K562 (cell line): ENCODE measurements at regions not wholly inside any gene's neighbourhood (a gene's known extent, or its start where the extent isn't known, plus 50 kb on each side); places are given as distances from the start of the nearest gene placed in this dataset.

Experiments used
- ATAC-seq: fragments of 200-7000 bp; cut with Tn5 transposase; 3 replicates; pipeline ENCODE4 v1.9.1; 2020; ENCODE audit warnings: moderate library complexity
- BruUV-seq: library from RNA; stranded (reverse); fragments of 400-500 nt; replicated peaks from 2 replicates; lab custom pipeline; 2021; lab: Mats Ljungman, UMichigan
- CTCF ChIA-PET: fragments of 300-600 bp; formaldehyde crosslinking; extraction: SDS; loops from one replicate; lab custom pipeline; 2021; ENCODE audit warnings: low intra/inter-chr PET ratio; lab: Yijun Ruan, JAX
- POLR2A ChIA-PET: fragments of 300-600, 350-650 bp; sonication (Branson Sonifier 250); formaldehyde crosslinking; extraction: SDS; loops from one replicate; lab custom pipeline; 2021; ENCODE audit warnings: antibody characterized with exemption, inconsistent platforms; lab: Yijun Ruan, JAX
- DNase-seq, 4 experiments: peaks; one replicate each; pipeline versions ENCODE4 v3.0.0 to v3.0.0-alpha.2; 2011 to 2018; ENCODE audit warnings: low spot score in 3 of 4, mixed read lengths in 3 of 4; ENCODE audit errors: extremely low read depth in 1 of 4
- FAIRE-seq: peaks from 2 replicates; lab custom pipeline; 2011; peaks lifted over from hg19 to GRCh38; lab: Jason Lieb, UNC
- H2AFZ ChIP-seq: 2 replicates; pipeline ENCODE4 v1.6.0; 2011; ENCODE audit warnings: low read depth, low read length, control low read depth, inconsistent platforms
- H3K27ac ChIP-seq: fragments of 200-600 bp; 3 replicates; pipeline ENCODE4 v1.8.0; 2011; ENCODE audit warnings: low read depth, mild to moderate bottlenecking, control low read depth, inconsistent platforms, low read length, moderate library complexity, mixed read lengths; ENCODE audit errors: extremely low read depth
- H3K27me3 ChIP-seq, 2 experiments: fragments of 300-600 bp in 1 of 2; 2 replicates in 1 of 2; 3 replicates in 1 of 2; pipeline versions ENCODE4 v1.6.0 to v1.8.0; 2011; ENCODE audit warnings: inconsistent platforms in 2 of 2, low read length in 2 of 2, mild to moderate bottlenecking in 1 of 2, mixed read lengths in 1 of 2, moderate library complexity in 1 of 2; ENCODE audit not compliant: control insufficient read depth in 2 of 2, insufficient read depth in 2 of 2
- H3K36me3 ChIP-seq: fragments of 300-600 bp; 3 replicates; pipeline ENCODE4 v1.8.0; 2011; ENCODE audit warnings: mild to moderate bottlenecking, low read length, inconsistent platforms; ENCODE audit not compliant: control insufficient read depth, insufficient read depth
- H3K4me1 ChIP-seq, 2 experiments: fragments of 200-600 bp in 1 of 2; replicated peaks in 1 of 2; 2 replicates in 1 of 2; 3 replicates in 1 of 2; pipeline versions ENCODE4 v1.5.1 to v1.8.0; 2011; ENCODE audit warnings: inconsistent platforms in 2 of 2, low read length in 2 of 2, mild to moderate bottlenecking in 1 of 2, mixed read lengths in 1 of 2, moderate library complexity in 1 of 2; ENCODE audit not compliant: control insufficient read depth in 2 of 2, insufficient read depth in 2 of 2
- H3K4me2 ChIP-seq: 2 replicates; pipeline ENCODE4 v1.6.1; 2011; ENCODE audit warnings: low read length, control low read depth, inconsistent platforms, mixed read lengths; ENCODE audit not compliant: insufficient read depth
- H3K4me3 ChIP-seq: fragments of 200-600 bp; sonication (generic), shearing (Covaris generic); 2 replicates; pipeline ENCODE4 v1.5.1; 2016; ENCODE audit warnings: control low read depth, inconsistent platforms
- H3K79me2 ChIP-seq: fragments of 200-600 bp; 3 replicates; pipeline ENCODE4 v1.8.0; 2011; ENCODE audit warnings: low read length, inconsistent platforms; ENCODE audit not compliant: control insufficient read depth, insufficient read depth
- H3K9ac ChIP-seq, 2 experiments: 2 replicates each; pipeline versions ENCODE4 v1.6.0 to v1.6.1; 2011; ENCODE audit warnings: low read depth in 2 of 2, low read length in 2 of 2, control low read depth in 1 of 2, inconsistent platforms in 1 of 2, mild to moderate bottlenecking in 1 of 2, mixed read lengths in 1 of 2; ENCODE audit not compliant: insufficient read depth in 1 of 2
- H3K9me1 ChIP-seq: one replicate; pipeline ENCODE4 v1.6.0; 2011; ENCODE audit warnings: inconsistent platforms, mild to moderate bottlenecking, low read length, moderate library complexity; ENCODE audit not compliant: control insufficient read depth, insufficient read depth
- H3K9me3 ChIP-seq: replicated peaks from 2 replicates; pipeline ENCODE4 v1.5.1; 2011; ENCODE audit warnings: low read depth, low read length, inconsistent platforms; ENCODE audit not compliant: control insufficient read depth, insufficient read depth
- H4K20me1 ChIP-seq: replicated peaks from 2 replicates; pipeline ENCODE4 v1.6.1; 2011; ENCODE audit warnings: low read length, inconsistent platforms, mixed read lengths; ENCODE audit not compliant: control insufficient read depth, insufficient read depth
- BCOR ChIP-seq: fragments of 450-650 bp; IDR thresholded peaks from 2 replicates; pipeline ENCODE4 v1.6.1; 2016
- CBX1 ChIP-seq: sonication (generic); IDR thresholded peaks from 2 replicates; pipeline ENCODE4 v1.6.1; 2016; ENCODE audit warnings: antibody characterized with exemption, low read depth, mild to moderate bottlenecking
- JUNB ChIP-seq: fragments of 450-650 bp; formaldehyde crosslinking; conservative IDR thresholded peaks from 2 replicates; pipeline ENCODE4 v1.4.0; 2020; ENCODE audit warnings: mild to moderate bottlenecking
- KDM1A ChIP-seq, 2 experiments: fragments of 450-650 bp; IDR thresholded peaks; 2 replicates each; pipeline ENCODE4 v1.6.1; 2016; ENCODE audit warnings: mild to moderate bottlenecking in 2 of 2
- MGA ChIP-seq: fragments of 450-650 bp; IDR thresholded peaks from 2 replicates; pipeline ENCODE4 v1.6.1; 2016; ENCODE audit warnings: mild to moderate bottlenecking, moderate library complexity
- PRPF4 ChIP-seq: fragments of 200-400 bp; formaldehyde crosslinking; IDR thresholded peaks from one replicate; pipeline ENCODE4 v1.6.1; 2017; ENCODE audit warnings: low read length, low read depth, mild to moderate bottlenecking; ENCODE audit not compliant: insufficient read depth, poor library complexity, severe bottlenecking
- RB1 ChIP-seq: fragments of 450-650 bp; IDR thresholded peaks from 2 replicates; pipeline ENCODE4 v1.6.1; 2017; ENCODE audit warnings: low read depth, mild to moderate bottlenecking
- RBM25 ChIP-seq: fragments of 200-400 bp; formaldehyde crosslinking; IDR thresholded peaks from 2 replicates; pipeline ENCODE4 v1.6.1; 2018; ENCODE audit warnings: low read length, low read depth, moderate library complexity; ENCODE audit not compliant: severe bottlenecking
- ZFP36 ChIP-seq: fragments of 150-350 bp; IDR thresholded peaks from 2 replicates; pipeline ENCODE4 v1.6.1; 2018; ENCODE audit warnings: low read length, low read depth; ENCODE audit not compliant: partially characterized antibody
- WGBS: fragments of 100-300 bp; shearing (Covaris generic); methylation state at CpG from one replicate; pipeline ENCODE4 v1.1.6; 2016; ENCODE audit warnings: low coverage, mixed read lengths; ENCODE audit not compliant: insufficient coverage; ENCODE audit errors: missing lambda C conversion rate; 5-methylcytosine and 5-hydroxymethylcytosine counted together
- in situ Hi-C: fragments of 300-500 bp; cut with MboI; formaldehyde crosslinking; loops from 4 replicates; pipeline ENCODE4 v1.15.0; 2018; ENCODE audit warnings: inconsistent platforms, mixed read lengths
- intact Hi-C: fragments of 100-400 bp; cut with micrococcal nuclease; formaldehyde crosslinking; loops from 2 replicates; pipeline ENCODE4 v1.14.2; 2022
- TF ChIP-seq, protein P1 (sequence below): fragments of 450-650 bp; formaldehyde crosslinking; conservative IDR thresholded peaks from 2 replicates; pipeline ENCODE4 v1.4.0; 2022; ENCODE audit warnings: mild to moderate bottlenecking, missing genetic modification characterization

DNA sequence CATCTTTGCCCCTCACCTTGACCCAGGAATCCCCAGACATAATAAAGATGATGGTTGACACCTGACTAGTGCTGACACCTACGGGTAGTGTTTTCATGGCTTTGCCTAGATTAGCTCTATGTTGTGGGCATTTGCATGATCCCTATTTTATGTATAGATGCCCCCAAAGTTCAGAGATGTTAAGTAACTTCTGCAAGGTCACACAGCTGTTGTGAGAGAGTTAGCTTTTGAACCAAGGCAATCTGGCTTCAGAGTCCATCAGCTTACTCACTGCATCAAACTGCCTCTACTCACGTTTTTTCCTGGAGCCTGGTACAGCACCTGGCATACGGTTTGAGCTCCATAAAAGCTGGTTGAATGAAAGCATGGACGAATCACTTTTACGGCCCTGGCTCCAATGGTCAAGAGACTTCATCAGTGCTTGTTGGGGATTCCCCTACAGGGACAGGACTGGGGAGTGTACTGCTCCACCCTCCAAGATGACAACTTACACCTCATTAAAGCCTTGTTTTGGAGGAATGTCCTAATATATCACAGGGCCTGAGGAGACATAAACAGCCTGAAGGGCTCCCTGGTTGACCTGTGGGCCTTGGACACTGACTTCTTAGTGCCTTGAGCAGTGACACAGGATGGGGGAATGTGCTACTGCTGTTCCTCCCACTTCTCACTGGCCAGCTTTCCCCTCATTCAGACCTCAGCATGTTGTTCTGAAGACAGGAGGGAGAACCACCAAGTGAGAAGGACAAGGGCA, 193.2 kb upstream of the ASIC2 start:
- intact Hi-C loops: no loop called here
- POLR2A ChIA-PET: no interaction called here
- in situ Hi-C loops: no loop called here
- Histone ChIP-seq H3K4me2 (no peak overlapping the region), H3K4me3 (no peak overlapping the region), H3K9me1 (no peaks in the 10 kb centered on the region), H3K79me2 (no peaks in the 10 kb centered on the region), H3K9ac (no peak overlapping the region), H2AFZ (no peak overlapping the region), H3K27me3 (no peaks in the 10 kb centered on the region), H3K27ac (no peak overlapping the region), H4K20me1 (no peaks in the 10 kb centered on the region), H3K36me3 (no peaks in the 10 kb centered on the region), H3K9me3 (no peaks in the 10 kb centered on the region), H3K4me1 (peaks cover 0 to 13% of the 10 kb centered on the region in 2 experiments; a peak in 3 of 5 replicates)
- no peak for DNase-seq
- CTCF ChIA-PET: no interaction called here
- ATAC-seq: no peak
- TF ChIP-seq BCOR (peak; percentile 74), JUNB (CRISPR knock-in tag) (no peak), ZFP36 (peak; percentile 44), RB1 (no peak), RBM25 (peak; percentile 86), CBX1 (no peak), KDM1A (IDR thresholded peaks at IDR 0.05) (peak; percentile 41 to 43; a peak in 2 of 4 replicates), MGA (no peak), PRPF4 (no peak)
- TF ChIP-seq, protein P1, sequence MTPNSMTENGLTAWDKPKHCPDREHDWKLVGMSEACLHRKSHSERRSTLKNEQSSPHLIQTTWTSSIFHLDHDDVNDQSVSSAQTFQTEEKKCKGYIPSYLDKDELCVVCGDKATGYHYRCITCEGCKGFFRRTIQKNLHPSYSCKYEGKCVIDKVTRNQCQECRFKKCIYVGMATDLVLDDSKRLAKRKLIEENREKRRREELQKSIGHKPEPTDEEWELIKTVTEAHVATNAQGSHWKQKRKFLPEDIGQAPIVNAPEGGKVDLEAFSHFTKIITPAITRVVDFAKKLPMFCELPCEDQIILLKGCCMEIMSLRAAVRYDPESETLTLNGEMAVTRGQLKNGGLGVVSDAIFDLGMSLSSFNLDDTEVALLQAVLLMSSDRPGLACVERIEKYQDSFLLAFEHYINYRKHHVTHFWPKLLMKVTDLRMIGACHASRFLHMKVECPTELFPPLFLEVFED (CRISPR knock-in tag): no peak
- no TSS peak for BruUV-seq
- 29% methylated on average over 5 of the region's 5 CpGs for WGBS
- FAIRE-seq: no peak
